ENCODE measurements at regions not wholly inside any gene's neighbourhood (a gene's known extent, or its start where the extent isn't known, plus 50 kb on each side); places are given as distances from the start of the nearest gene placed in this dataset.
A peak's percentile ranks its signal among the peaks of the same experiment; 100 is the strongest.
"Not testable (repeated sequence)": the region's sequence is repeated elsewhere in the genome, so short reads cannot be mapped to it uniquely, and the experiment has no call there.

DNA sequence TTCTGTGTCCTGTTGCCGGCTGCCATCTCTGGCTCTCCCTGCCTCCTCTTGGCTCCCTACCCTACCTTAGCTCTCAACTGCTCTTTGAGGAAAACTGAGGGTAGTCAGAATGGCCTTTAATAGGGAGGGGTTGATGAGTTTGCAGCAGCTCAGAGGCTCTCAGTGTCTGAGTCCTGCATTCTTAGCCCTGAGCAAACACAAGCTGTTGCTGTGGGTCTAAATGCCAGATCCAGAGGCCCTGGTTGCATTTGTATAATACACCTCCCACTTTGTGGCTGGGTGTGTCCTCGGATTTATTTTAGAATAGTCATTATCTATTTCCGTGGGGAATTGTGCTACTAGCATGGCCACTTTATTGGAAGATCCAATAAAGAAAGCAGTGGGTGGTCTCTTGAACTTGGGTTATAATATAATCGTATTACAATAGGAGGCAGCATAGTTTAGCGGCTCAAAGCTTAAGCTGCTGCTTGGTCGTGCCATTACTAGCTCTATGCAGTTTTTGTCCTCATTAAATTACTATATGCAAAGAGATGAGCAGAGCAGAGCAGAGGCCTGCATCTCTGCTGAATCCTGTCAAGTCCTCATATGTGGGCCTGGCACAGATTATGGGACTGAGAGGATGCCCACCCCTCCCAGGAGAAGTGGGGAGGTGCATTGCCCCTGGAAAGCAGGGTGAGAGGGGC, 175.5 kb downstream of the BCL2L11 start:
- DNase-seq; H3K36me3 Mint-ChIP-seq (ENCODE audit: low read depth); H3K4me3 Mint-ChIP-seq; H3K27me3 Mint-ChIP-seq (ENCODE audit: insufficient read depth); H3K4me1 Mint-ChIP-seq (ENCODE audit: low read depth); H3K27ac Mint-ChIP-seq; H3K9me3 Mint-ChIP-seq: not testable (repeated sequence)

GRCh38 chr2:111297128-111297527, 176.4 kb downstream of the BCL2L11 start:
- not testable (repeated sequence) for H3K27me3 Mint-ChIP-seq (ENCODE audit: insufficient read depth); H3K4me3 Mint-ChIP-seq; H3K36me3 Mint-ChIP-seq (ENCODE audit: low read depth); H3K9me3 Mint-ChIP-seq; DNase-seq; H3K27ac Mint-ChIP-seq; H3K4me1 Mint-ChIP-seq (ENCODE audit: low read depth)

DNA sequence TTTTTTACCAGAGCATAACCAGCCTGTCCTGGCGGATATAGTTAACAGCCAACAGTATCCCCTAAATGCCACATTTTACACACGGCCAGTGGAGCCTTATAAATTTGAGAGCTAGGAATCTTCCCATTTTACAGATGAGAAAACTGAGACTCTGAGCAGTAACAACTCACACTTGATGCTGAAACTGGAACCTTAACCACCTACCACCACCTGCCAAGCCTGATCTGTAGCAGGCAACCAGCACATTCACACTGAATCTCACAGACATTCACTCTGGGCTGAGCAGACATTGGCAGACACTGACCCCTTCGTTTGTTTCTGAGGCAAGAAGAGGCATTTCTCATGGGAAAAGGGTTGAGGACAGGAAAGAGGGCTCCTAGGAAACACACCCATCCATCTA, 178.2 kb downstream of the BCL2L11 start:
- H3K27me3 Mint-ChIP-seq (ENCODE audit: insufficient read depth); H3K4me3 Mint-ChIP-seq; H3K36me3 Mint-ChIP-seq (ENCODE audit: low read depth): not testable (repeated sequence)

DNA sequence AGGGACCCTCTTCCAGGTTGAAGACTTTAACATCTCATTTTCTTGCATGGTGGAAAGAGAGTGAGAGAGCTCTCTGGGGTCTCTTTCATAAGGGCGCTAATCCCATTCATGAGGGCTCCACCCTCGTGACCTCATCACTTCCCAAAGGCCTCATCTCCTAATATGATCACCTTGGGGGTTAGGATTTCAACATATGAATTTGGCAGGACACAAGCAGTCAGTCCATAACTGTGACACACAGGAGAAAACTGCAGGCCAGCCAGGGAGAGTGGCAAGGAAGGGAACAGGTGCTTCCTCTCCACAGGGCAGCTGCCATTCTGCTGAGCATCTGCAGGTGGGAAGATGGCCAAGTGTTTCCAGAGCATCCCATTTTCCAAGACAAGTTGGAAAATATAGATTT, 178.9 kb downstream of the BCL2L11 start:
- not testable (repeated sequence) for H3K4me3 Mint-ChIP-seq; H3K4me1 Mint-ChIP-seq (ENCODE audit: low read depth); H3K27me3 Mint-ChIP-seq (ENCODE audit: insufficient read depth); H3K27ac Mint-ChIP-seq; DNase-seq; H3K9me3 Mint-ChIP-seq; H3K36me3 Mint-ChIP-seq (ENCODE audit: low read depth)

More for the DNA sequence above, 178.2 kb downstream of the BCL2L11 start:
- not testable (repeated sequence) for H3K9me3 Mint-ChIP-seq; DNase-seq; H3K4me1 Mint-ChIP-seq (ENCODE audit: low read depth); H3K27ac Mint-ChIP-seq

- not testable (repeated sequence) for H3K27me3 Mint-ChIP-seq (ENCODE audit: insufficient read depth); DNase-seq; H3K27ac Mint-ChIP-seq; H3K9me3 Mint-ChIP-seq; H3K36me3 Mint-ChIP-seq (ENCODE audit: low read depth); H3K4me1 Mint-ChIP-seq (ENCODE audit: low read depth); H3K4me3 Mint-ChIP-seq
Measured at GRCh38 chr2:111301677-111302076, 181.0 kb downstream of the BCL2L11 start.

DNA sequence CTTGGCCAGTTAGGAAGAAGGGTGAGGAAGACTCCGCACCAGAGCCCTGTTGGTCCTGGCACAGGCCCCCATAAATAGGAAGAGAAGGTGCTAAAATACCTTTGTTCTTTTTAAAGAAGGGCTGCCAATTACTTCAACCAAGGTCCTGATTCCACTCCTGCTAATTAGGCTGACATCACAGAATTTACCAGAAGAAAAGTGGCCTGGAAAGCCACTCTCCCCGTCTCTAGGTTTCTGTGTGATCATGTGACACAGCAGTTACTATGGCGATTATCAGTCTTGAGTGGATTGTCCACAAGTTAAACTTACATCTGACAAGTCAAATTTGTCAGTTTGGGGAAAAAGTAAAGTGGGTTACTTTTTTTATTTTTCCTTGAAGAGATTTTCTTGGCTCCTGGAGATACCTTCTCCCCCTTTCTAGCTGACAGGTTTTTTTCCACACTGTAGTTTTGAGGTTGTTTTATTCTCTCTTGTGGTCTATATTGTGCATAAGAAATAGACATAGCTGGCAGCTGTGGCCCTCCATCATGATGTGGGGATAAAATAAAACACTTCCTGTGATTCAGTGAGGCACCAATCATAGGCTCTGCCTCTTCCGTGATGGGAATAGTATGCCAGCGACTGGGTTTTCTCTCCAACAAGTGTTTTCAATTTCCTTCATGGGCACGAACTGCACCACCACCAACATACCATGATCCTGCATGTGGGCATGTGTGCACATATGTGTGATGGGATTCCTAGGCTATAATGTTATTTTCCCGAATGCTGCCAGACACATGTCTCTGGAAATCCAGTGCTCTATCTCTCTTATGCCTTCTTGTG, 181.9 kb downstream of the BCL2L11 start:
- not testable (repeated sequence) for H3K27me3 Mint-ChIP-seq (ENCODE audit: insufficient read depth); H3K36me3 Mint-ChIP-seq (ENCODE audit: low read depth); H3K4me3 Mint-ChIP-seq; H3K4me1 Mint-ChIP-seq (ENCODE audit: low read depth); H3K27ac Mint-ChIP-seq; DNase-seq; H3K9me3 Mint-ChIP-seq

GRCh38 chr2:111307302-111307701, 186.6 kb downstream of the BCL2L11 start:
- not testable (repeated sequence) for H3K9me3 Mint-ChIP-seq; H3K4me1 Mint-ChIP-seq (ENCODE audit: low read depth); H3K27ac Mint-ChIP-seq; H3K4me3 Mint-ChIP-seq; DNase-seq; H3K36me3 Mint-ChIP-seq (ENCODE audit: low read depth); H3K27me3 Mint-ChIP-seq (ENCODE audit: insufficient read depth)

DNA sequence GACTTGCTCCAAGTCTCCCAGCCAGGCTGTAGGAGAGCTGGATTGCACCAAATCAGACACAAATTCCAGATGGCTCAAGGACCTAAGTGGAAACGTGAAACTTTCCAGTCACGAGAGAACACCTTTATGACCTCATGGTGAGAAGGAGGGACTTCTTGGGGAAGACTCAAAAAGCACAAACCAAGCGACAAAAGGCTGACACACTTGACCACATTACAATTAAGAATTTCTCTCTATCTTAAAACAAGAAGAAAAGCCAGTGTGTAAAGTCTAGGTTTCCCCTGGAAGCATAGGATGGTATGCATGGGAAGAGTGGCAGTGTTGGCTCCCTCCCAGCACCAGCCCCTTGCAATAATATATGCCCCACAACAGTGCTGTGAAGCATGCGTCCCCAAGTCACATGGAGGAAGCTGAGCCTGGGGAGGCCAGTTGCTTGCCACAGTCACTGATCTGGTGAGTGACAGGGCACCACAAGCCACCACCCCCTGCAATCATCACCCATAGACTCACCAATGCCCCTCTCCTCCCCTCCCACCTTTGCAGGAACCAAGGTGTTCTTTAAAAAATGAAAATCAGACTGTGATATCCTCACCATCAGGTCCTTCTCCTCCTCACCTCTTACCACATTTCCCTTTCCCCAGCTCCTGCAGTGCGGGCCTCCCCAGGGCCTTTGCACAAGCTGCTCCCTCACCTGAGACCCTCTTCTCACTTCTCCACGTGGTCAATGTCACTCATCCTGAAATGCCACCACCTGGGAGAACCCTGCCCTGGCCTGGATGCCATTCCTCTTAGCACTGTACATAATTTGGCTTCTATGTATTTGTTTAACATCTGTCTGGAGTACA, 188.7 kb downstream of the BCL2L11 start:
- H3K27me3 Mint-ChIP-seq (ENCODE audit: insufficient read depth); H3K27ac Mint-ChIP-seq; H3K36me3 Mint-ChIP-seq (ENCODE audit: low read depth); H3K9me3 Mint-ChIP-seq; DNase-seq; H3K4me3 Mint-ChIP-seq: not testable (repeated sequence)
- H3K4me1 Mint-ChIP-seq (ENCODE audit: low read depth), result peaks cover 12% of the 10 kb centered on the region

DNA sequence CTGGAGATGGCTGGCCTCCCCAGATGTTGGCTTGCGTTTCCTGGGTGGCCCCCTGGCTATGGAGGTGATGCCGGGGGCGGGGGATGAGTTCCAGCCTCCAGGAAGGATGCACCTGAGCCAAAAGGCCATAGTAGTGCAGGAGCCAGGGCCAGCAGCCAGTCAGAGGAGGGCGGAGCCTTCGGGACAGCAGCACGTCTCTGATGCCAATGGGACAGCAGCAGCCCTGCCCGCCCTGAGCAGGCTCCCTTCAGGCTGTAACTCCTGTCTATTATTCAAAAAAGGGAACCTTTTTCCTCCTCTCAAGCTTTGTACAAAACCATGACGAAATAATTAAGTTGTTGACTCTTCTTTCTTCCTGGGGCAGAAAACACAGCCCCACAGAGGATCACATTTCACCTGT, 189.7 kb downstream of the BCL2L11 start:
- not testable (repeated sequence) for H3K9me3 Mint-ChIP-seq; H3K4me3 Mint-ChIP-seq; H3K36me3 Mint-ChIP-seq (ENCODE audit: low read depth); DNase-seq; H3K27ac Mint-ChIP-seq; H3K27me3 Mint-ChIP-seq (ENCODE audit: insufficient read depth)
- H3K4me1 Mint-ChIP-seq (ENCODE audit: low read depth), result peaks cover 12% of the 10 kb centered on the region

- not testable (repeated sequence) for H3K36me3 Mint-ChIP-seq (ENCODE audit: low read depth); H3K4me3 Mint-ChIP-seq; H3K27me3 Mint-ChIP-seq (ENCODE audit: insufficient read depth); DNase-seq; H3K9me3 Mint-ChIP-seq; H3K27ac Mint-ChIP-seq
- peaks cover 12% of the 10 kb centered on the region for H3K4me1 Mint-ChIP-seq (ENCODE audit: low read depth)
Measured at GRCh38 chr2:111311568-111311967, 190.9 kb downstream of the BCL2L11 start.

GRCh38 chr2:111312897-111313607, 192.3 kb downstream of the BCL2L11 start:
- H3K4me1 Mint-ChIP-seq (ENCODE audit: low read depth), result peaks cover 12% of the 10 kb centered on the region
- not testable (repeated sequence) for H3K27me3 Mint-ChIP-seq (ENCODE audit: insufficient read depth); H3K27ac Mint-ChIP-seq; H3K36me3 Mint-ChIP-seq (ENCODE audit: low read depth); H3K9me3 Mint-ChIP-seq; H3K4me3 Mint-ChIP-seq
- peak; percentile 67 for DNase-seq

GRCh38 chr2:111313711-111314110, 193.0 kb downstream of the BCL2L11 start:
- not testable (repeated sequence) for DNase-seq; H3K9me3 Mint-ChIP-seq; H3K4me3 Mint-ChIP-seq; H3K36me3 Mint-ChIP-seq (ENCODE audit: low read depth); H3K27me3 Mint-ChIP-seq (ENCODE audit: insufficient read depth); H3K27ac Mint-ChIP-seq
- peaks cover 12% of the 10 kb centered on the region for H3K4me1 Mint-ChIP-seq (ENCODE audit: low read depth)

- Mint-ChIP-seq H3K27ac (peak overlapping the region; percentile 72), H3K4me1 (ENCODE audit: low read depth) (peaks cover 15% of the 10 kb centered on the region)
- DNase-seq, result peak; percentile 3
- H3K36me3 Mint-ChIP-seq (ENCODE audit: low read depth); H3K4me3 Mint-ChIP-seq; H3K27me3 Mint-ChIP-seq (ENCODE audit: insufficient read depth); H3K9me3 Mint-ChIP-seq: not testable (repeated sequence)
Measured at GRCh38 chr2:111315188-111315917, 194.6 kb downstream of the BCL2L11 start.
